Trophoblast cell (in vitro differentiated cells and primary cell): ENCODE measurements at regions not wholly inside any gene's neighbourhood (a gene's known extent, or its start where the extent isn't known, plus 50 kb on each side); places are given as distances from the start of the nearest gene placed in this dataset.

ENCODE experiments used
- DNase-seq, 2 donors: peaks; one replicate each; pipeline ENCODE4 v3.0.0-alpha.2; 2016
- H2AFZ ChIP-seq: 2 replicates; pipeline ENCODE4 v1.6.1; 2013; ENCODE audit warnings: low read length, moderate library complexity, mild to moderate bottlenecking; ENCODE audit not compliant: insufficient read depth, poor library complexity
- H2AK5ac ChIP-seq: 2 replicates; pipeline ENCODE4 v1.6.1; 2013; ENCODE audit warnings: mild to moderate bottlenecking, low read length
- H2BK120ac ChIP-seq: 2 replicates; pipeline ENCODE4 v1.6.1; 2013; ENCODE audit warnings: low read length, mild to moderate bottlenecking, moderate library complexity; ENCODE audit not compliant: insufficient read depth, poor library complexity
- H2BK12ac ChIP-seq: 2 replicates; pipeline ENCODE4 v1.6.1; 2013; ENCODE audit warnings: mild to moderate bottlenecking, low read length, moderate library complexity
- H2BK5ac ChIP-seq: 2 replicates; pipeline ENCODE4 v1.6.1; 2013; ENCODE audit warnings: low read length, low read depth, moderate library complexity, mild to moderate bottlenecking; ENCODE audit not compliant: poor library complexity
- H3K14ac ChIP-seq: 2 replicates; pipeline ENCODE4 v1.6.1; 2013; ENCODE audit warnings: mild to moderate bottlenecking, low read length
- H3K18ac ChIP-seq: 2 replicates; pipeline ENCODE4 v1.6.1; 2013; ENCODE audit warnings: mild to moderate bottlenecking, low read length
- H3K23ac ChIP-seq: 2 replicates; pipeline ENCODE4 v1.6.1; 2013; ENCODE audit warnings: low read length
- H3K27ac ChIP-seq: 2 replicates; pipeline ENCODE4 v1.5.1; 2013; ENCODE audit warnings: low read depth, mild to moderate bottlenecking, inconsistent platforms, low read length, moderate library complexity
- H3K27me3 ChIP-seq: 2 replicates; pipeline ENCODE4 v1.6.1; 2013; ENCODE audit warnings: inconsistent platforms, mild to moderate bottlenecking, low read length, moderate library complexity; ENCODE audit not compliant: insufficient read depth
- H3K36me3 ChIP-seq, 2 experiments: 1 replicate in 1 of 2; 2 replicates in 1 of 2; pipeline ENCODE4 v1.6.1; 2013; ENCODE audit warnings: low read length in 2 of 2, mild to moderate bottlenecking in 2 of 2, moderate library complexity in 1 of 2; ENCODE audit not compliant: insufficient read depth in 2 of 2, control insufficient read depth in 1 of 2
- H3K4ac ChIP-seq: 2 replicates; pipeline ENCODE4 v1.6.1; 2013; ENCODE audit warnings: low read depth, mild to moderate bottlenecking, low read length, moderate library complexity
- H3K4me1 ChIP-seq, 2 experiments: 1 replicate in 1 of 2; 2 replicates in 1 of 2; pipeline ENCODE4 v1.6.1; 2013; ENCODE audit warnings: low read length in 2 of 2, mild to moderate bottlenecking in 2 of 2, moderate library complexity in 1 of 2; ENCODE audit not compliant: insufficient read depth in 2 of 2, control insufficient read depth in 1 of 2
- H3K4me2 ChIP-seq: 2 replicates; pipeline ENCODE4 v1.6.1; 2013; ENCODE audit warnings: inconsistent platforms, mild to moderate bottlenecking, low read length, moderate library complexity
- H3K4me3 ChIP-seq: 2 replicates; pipeline ENCODE4 v1.5.1; 2013; ENCODE audit warnings: mild to moderate bottlenecking, low read depth, low read length, inconsistent platforms
- H3K79me1 ChIP-seq: one replicate; pipeline ENCODE4 v1.6.1; 2013; ENCODE audit warnings: low read length
- H3K79me2 ChIP-seq: 2 replicates; pipeline ENCODE4 v1.6.1; 2013; ENCODE audit warnings: low read length, mild to moderate bottlenecking; ENCODE audit not compliant: control insufficient read depth, insufficient read depth, poor library complexity
- H3K9ac ChIP-seq: 2 replicates; pipeline ENCODE4 v1.6.1; 2013; ENCODE audit warnings: mild to moderate bottlenecking, low read length
- H3K9me3 ChIP-seq: 2 replicates; pipeline ENCODE4 v1.6.1; 2013; ENCODE audit warnings: low read depth, mild to moderate bottlenecking, control low read depth, inconsistent platforms, low read length; ENCODE audit not compliant: insufficient read depth
- H4K12ac ChIP-seq: 2 replicates; pipeline ENCODE4 v1.6.1; 2013; ENCODE audit warnings: low read depth, mild to moderate bottlenecking, low read length, moderate library complexity
- H4K8ac ChIP-seq: 2 replicates; pipeline ENCODE4 v1.6.1; 2013; ENCODE audit warnings: low read depth, mild to moderate bottlenecking, low read length, moderate library complexity
- H4K91ac ChIP-seq: one replicate; pipeline ENCODE4 v1.6.1; 2013; ENCODE audit warnings: low read depth, mild to moderate bottlenecking, low read length, moderate library complexity
- WGBS: extraction: QIAGEN DNeasy Blood & Tissue Kit; methylation state at CpG from one replicate; pipeline ENCODE4 v1.1.7; 2013; ENCODE audit warnings: missing lambda C conversion rate; ENCODE audit not compliant: insufficient read length, insufficient coverage; ENCODE audit errors: extremely low coverage; 5-methylcytosine and 5-hydroxymethylcytosine counted together

DNA sequence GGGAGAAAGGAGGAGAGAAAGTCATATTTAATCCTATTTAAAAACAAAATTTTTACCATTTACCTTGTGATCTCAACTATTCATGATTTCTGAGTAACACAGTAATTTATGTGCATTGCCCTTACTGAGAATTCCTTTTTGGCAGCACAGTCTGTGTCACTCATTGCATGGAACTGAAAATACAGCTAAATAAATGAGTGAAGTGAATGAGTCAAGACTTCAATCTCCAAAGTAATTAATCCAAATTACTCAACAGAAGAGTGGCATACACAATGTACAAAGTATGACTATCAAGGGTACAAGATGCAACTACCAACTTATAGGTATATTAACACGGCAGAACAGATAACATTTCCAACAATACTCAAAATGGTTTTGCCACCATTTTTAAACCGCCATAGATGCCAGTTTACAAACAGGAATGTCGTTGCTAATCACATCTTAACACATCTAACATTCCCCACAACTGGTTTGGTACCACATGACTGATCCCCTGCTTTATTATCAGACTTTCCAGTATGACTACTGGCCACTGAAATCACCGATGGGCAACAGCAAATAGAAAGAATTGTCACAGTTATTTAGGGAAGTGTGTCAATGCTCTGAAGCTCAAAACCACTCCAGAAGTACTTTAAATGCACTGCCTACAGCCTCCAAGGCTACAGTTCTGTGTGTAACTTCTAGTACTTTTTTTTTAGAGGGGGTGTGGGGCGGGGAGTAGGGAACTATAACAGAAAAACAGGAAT is 410.4 kb downstream of the SHQ1 start:
- no peak overlapping the region for H2AK5ac ChIP-seq
- peaks cover 0 to 8% of the 10 kb centered on the region in 2 experiments for H3K4me1 ChIP-seq
- H3K14ac ChIP-seq, result no peak overlapping the region
- no peak overlapping the region for H3K4me2 ChIP-seq
- peaks cover 17% of the 10 kb centered on the region for H3K79me2 ChIP-seq
- H3K23ac ChIP-seq, result no peak overlapping the region
- DNase-seq, result peak in 1 of 2 donors; percentile 71
- H4K12ac ChIP-seq, result no peak overlapping the region
- H4K91ac ChIP-seq, result no peak overlapping the region
- no peak overlapping the region for H3K27ac ChIP-seq
- H3K18ac ChIP-seq, result no peak overlapping the region
- no peak overlapping the region for H4K8ac ChIP-seq
- H2BK5ac ChIP-seq, result no peak overlapping the region
- peaks cover 3 to 11% of the 10 kb centered on the region in 2 experiments for H3K36me3 ChIP-seq
- H3K79me1 ChIP-seq, result no peaks in the 10 kb centered on the region
- no peak overlapping the region for H2BK12ac ChIP-seq
- no peak overlapping the region for H2AFZ ChIP-seq
- H2BK120ac ChIP-seq, result no peak overlapping the region
- no peaks in the 10 kb centered on the region for H3K9me3 ChIP-seq
- no peak overlapping the region for H3K9ac ChIP-seq
- no CpG with 5 or more reads among the region's 5 CpGs for WGBS
- no peak overlapping the region for H3K4me3 ChIP-seq
- peak overlapping the region; percentile 93 for H3K4ac ChIP-seq
- H3K27me3 ChIP-seq, result no peaks in the 10 kb centered on the region

DNA sequence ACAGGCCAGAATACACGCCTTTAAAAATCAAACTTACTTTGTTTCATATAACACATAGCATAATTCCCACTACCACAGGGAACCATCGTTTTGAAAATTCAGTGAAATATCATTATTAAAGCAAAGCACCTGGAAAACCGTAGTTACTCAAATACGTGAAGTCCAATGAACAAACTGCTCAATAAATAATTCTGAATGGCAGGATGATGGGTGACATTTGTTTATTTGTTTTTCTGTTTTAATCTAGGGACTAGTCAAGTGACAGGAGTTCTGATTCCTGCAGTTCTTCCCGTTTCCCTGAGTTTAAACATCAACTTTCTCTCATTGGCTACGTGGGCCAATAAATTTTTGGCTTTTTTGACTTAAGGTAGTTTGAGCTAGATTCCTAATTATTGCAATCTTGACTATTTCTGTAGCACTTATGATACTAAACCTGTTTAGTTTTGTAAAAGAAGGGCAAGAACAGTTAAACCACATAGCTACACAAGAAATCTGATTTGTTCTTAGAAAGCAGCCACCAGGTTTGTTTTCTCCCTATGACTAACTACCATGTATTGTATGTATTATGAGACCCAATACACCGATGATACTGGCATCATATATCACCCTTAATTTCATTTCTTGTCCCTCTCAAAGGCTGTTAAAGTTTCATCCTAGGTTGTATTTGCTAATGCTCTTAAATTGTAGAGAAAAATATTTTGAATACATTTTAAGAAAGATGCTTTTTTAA is 411.2 kb downstream of the SHQ1 start:
- H2AK5ac ChIP-seq, result no peak overlapping the region
- H2BK12ac ChIP-seq, result no peak overlapping the region
- H3K36me3 ChIP-seq, result peaks cover 3 to 11% of the 10 kb centered on the region in 2 experiments
- H3K23ac ChIP-seq, result no peak overlapping the region
- H3K14ac ChIP-seq, result no peak overlapping the region
- H3K9me3 ChIP-seq, result no peaks in the 10 kb centered on the region
- no peak overlapping the region for H4K12ac ChIP-seq
- no peaks in the 10 kb centered on the region for H3K79me1 ChIP-seq
- no peak overlapping the region for H4K8ac ChIP-seq
- H3K79me2 ChIP-seq, result peaks cover 15% of the 10 kb centered on the region
- no peak overlapping the region for H2AFZ ChIP-seq
- H3K4ac ChIP-seq, result peak overlapping the region; percentile 46
- no peak overlapping the region for H4K91ac ChIP-seq
- no peaks in the 10 kb centered on the region for H3K27me3 ChIP-seq
- WGBS, result no CpG with 5 or more reads among the region's 7 CpGs
- no peak overlapping the region for H3K4me2 ChIP-seq
- no peak overlapping the region for H3K4me3 ChIP-seq
- H2BK5ac ChIP-seq, result no peak overlapping the region
- peaks cover 0 to 6% of the 10 kb centered on the region in 2 experiments for H3K4me1 ChIP-seq
- DNase-seq, result no peak
- no peak overlapping the region for H3K9ac ChIP-seq
- no peak overlapping the region for H3K27ac ChIP-seq
- no peak overlapping the region for H3K18ac ChIP-seq
- no peak overlapping the region for H2BK120ac ChIP-seq

GRCh38 chr3:72434296-72434695 is 413.9 kb downstream of the SHQ1 start:
- no CpG with 5 or more reads among the region's 1 CpG for WGBS
- Histone ChIP-seq H2AFZ (no peak overlapping the region), H3K18ac (no peak overlapping the region)

DNA sequence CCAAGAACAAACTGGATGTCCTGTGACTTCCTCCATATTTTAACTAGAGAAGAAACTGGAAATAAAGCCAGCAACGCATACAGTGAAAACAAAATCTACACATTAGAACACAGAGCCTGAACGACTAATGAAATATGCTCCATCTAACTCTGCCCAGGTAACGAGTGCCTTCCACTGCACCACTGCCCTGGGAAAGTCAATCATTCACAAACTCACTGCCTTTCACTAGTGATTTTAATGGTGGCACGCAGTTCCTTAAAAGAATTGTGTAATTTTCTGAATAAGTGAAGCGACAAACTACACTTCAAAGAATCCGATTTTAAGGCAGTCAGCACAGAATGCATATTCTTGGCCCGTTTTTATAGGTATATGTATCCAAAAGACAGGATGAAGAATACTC is 416.0 kb downstream of the SHQ1 start:
- no peaks in the 10 kb centered on the region for H3K9me3 ChIP-seq
- H3K27ac ChIP-seq, result no peak overlapping the region
- no peak overlapping the region for H3K18ac ChIP-seq
- H2BK12ac ChIP-seq, result no peak overlapping the region
- DNase-seq, result no peak
- no peak overlapping the region for H3K4ac ChIP-seq
- WGBS, result no CpG with 5 or more reads among the region's 7 CpGs
- H3K23ac ChIP-seq, result no peak overlapping the region
- no peak overlapping the region for H3K4me2 ChIP-seq
- no peak overlapping the region for H2BK5ac ChIP-seq
- H3K27me3 ChIP-seq, result no peaks in the 10 kb centered on the region
- H3K79me2 ChIP-seq, result peaks cover 6% of the 10 kb centered on the region
- no peak overlapping the region for H4K91ac ChIP-seq
- H2BK120ac ChIP-seq, result no peak overlapping the region
- H3K4me3 ChIP-seq, result no peak overlapping the region
- no peak overlapping the region for H2AFZ ChIP-seq
- no peak overlapping the region for H3K9ac ChIP-seq
- H2AK5ac ChIP-seq, result no peak overlapping the region
- H3K79me1 ChIP-seq, result no peaks in the 10 kb centered on the region
- no peak overlapping the region for H4K8ac ChIP-seq
- H3K14ac ChIP-seq, result no peak overlapping the region
- H4K12ac ChIP-seq, result no peak overlapping the region
- H3K36me3 ChIP-seq, result no peaks in the 10 kb centered on the region
- H3K4me1 ChIP-seq, result no peaks in the 10 kb centered on the region

More at GRCh38 chr3:72434296-72434695, 413.9 kb downstream of the SHQ1 start:
- Histone ChIP-seq H3K9me3 (no peaks in the 10 kb centered on the region), H2AK5ac (no peak overlapping the region), H3K4me2 (no peak overlapping the region), H3K14ac (no peak overlapping the region), H3K27me3 (no peaks in the 10 kb centered on the region), H3K27ac (no peak overlapping the region), H3K4me1 (peaks cover 0 to 2% of the 10 kb centered on the region in 2 experiments), H3K79me1 (no peaks in the 10 kb centered on the region), H4K8ac (no peak overlapping the region), H4K91ac (no peak overlapping the region), H3K79me2 (peaks cover 13% of the 10 kb centered on the region), H4K12ac (no peak overlapping the region), H3K36me3 (peaks cover 0 to 7% of the 10 kb centered on the region in 2 experiments), H3K4ac (peak overlapping the region; percentile 98), H3K4me3 (no peak overlapping the region), H2BK120ac (no peak overlapping the region), H2BK12ac (no peak overlapping the region), H3K23ac (no peak overlapping the region), H2BK5ac (no peak overlapping the region), H3K9ac (no peak overlapping the region)
- DNase-seq, result no peak
